HCT116 (cell line): ENCODE measurements at regions not wholly inside any gene's neighbourhood (a gene's known extent, or its start where the extent isn't known, plus 50 kb on each side); places are given as distances from the start of the nearest gene placed in this dataset.

Experiments
- ATAC-seq: fragments of 200-7000 bp; cut with Tn5 transposase; 2 replicates; pipeline ENCODE4 v1.9.1; 2020; ENCODE audit warnings: mild to moderate bottlenecking, moderate library complexity
- BruUV-seq: library from RNA; stranded (reverse); fragments of 400-500 nt; replicated peaks from 2 replicates; lab custom pipeline; 2021; lab: Mats Ljungman, UMichigan
- CTCF ChIA-PET: fragments of 300-600 bp; sonication (Branson Sonifier 250); formaldehyde crosslinking; loops from one replicate; lab custom pipeline; 2021; ENCODE audit warnings: antibody characterized with exemption; lab: Charles Lee
- POLR2A ChIA-PET: fragments of 300-600, 350-600 bp; sonication (Branson Sonifier 250); formaldehyde crosslinking; loops from one replicate; lab custom pipeline; 2021; ENCODE audit warnings: antibody characterized with exemption; lab: Charles Lee
- RAD21 ChIA-PET, 2 experiments: fragments of 300-600 bp; sonication (Branson Sonifier 250); formaldehyde crosslinking; loops; one replicate each; lab custom pipeline; 2023; ENCODE audit warnings: low total read pairs in 2 of 2; ENCODE audit not compliant: uncharacterized antibody in 2 of 2, unreplicated experiment in 2 of 2, low non-redundant PET in 1 of 2; lab: Charles Lee
- DNase-seq: peaks from one replicate; pipeline ENCODE4 v3.0.0-alpha.2; 2010; ENCODE audit warnings: low read depth, low spot score
- H2AFZ ChIP-seq: fragments of 200-600 bp; shearing (Covaris generic), sonication (generic); 2 replicates; pipeline ENCODE4 v1.6.1; 2017; ENCODE audit warnings: low read depth, mixed run types, mixed read lengths, antibody characterized with exemption, low read length; ENCODE audit not compliant: poor library complexity, severe bottlenecking
- H3K27ac ChIP-seq: 2 replicates; pipeline ENCODE4 v1.5.1; 2012; ENCODE audit warnings: low read depth, low read length
- H3K27me3 ChIP-seq: fragments of 200-600 bp; sonication (generic); 2 replicates; pipeline ENCODE4 v1.6.1; 2016; ENCODE audit warnings: mixed run types, low read length, mixed read lengths; ENCODE audit not compliant: insufficient read depth
- H3K36me3 ChIP-seq, 2 experiments: fragments of 200-500 bp in 1 of 2; fragments of 200-600 bp in 1 of 2; sonication (Bioruptor generic) in 1 of 2; sonication (generic) in 1 of 2; 2 replicates each; pipeline versions ENCODE4 v1.5.1 to v1.6.1; 2014 to 2016; ENCODE audit warnings: low read length in 2 of 2, inconsistent platforms in 1 of 2, mixed read lengths in 1 of 2, mixed run types in 1 of 2; ENCODE audit not compliant: insufficient read depth in 2 of 2, control insufficient read depth in 1 of 2
- H3K4me1 ChIP-seq, 2 experiments: fragments of 200-600 bp in 1 of 2; sonication (generic) in 1 of 2; 2 replicates each; pipeline versions ENCODE4 v1.5.1 to v1.6.1; 2012 to 2017; ENCODE audit warnings: low read length in 2 of 2, inconsistent platforms in 1 of 2, mild to moderate bottlenecking in 1 of 2, mixed read lengths in 1 of 2, mixed run types in 1 of 2, moderate library complexity in 1 of 2; ENCODE audit not compliant: insufficient read depth in 2 of 2, control insufficient read depth in 1 of 2
- H3K4me2 ChIP-seq: fragments of 200-600 bp; sonication (generic); 2 replicates; pipeline ENCODE4 v1.6.1; 2017; ENCODE audit warnings: mixed run types, low read length, mixed read lengths
- H3K4me3 ChIP-seq, 2 experiments: fragments of 200-600 bp in 1 of 2; sonication (generic) in 1 of 2; replicated peaks in 1 of 2; 2 replicates each; pipeline ENCODE4 v1.5.1; 2011 to 2016; ENCODE audit warnings: low read length in 2 of 2, control low read depth in 1 of 2, low read depth in 1 of 2, mild to moderate bottlenecking in 1 of 2, mixed read lengths in 1 of 2, mixed run types in 1 of 2
- H3K79me2 ChIP-seq: fragments of 200-600 bp; sonication (generic); 2 replicates; pipeline ENCODE4 v1.6.1; 2017; ENCODE audit warnings: mild to moderate bottlenecking, mixed run types, low read length, moderate library complexity, mixed read lengths; ENCODE audit not compliant: insufficient read depth
- H3K9ac ChIP-seq: fragments of 200-600 bp; sonication (generic); 2 replicates; pipeline ENCODE4 v1.6.1; 2016; ENCODE audit warnings: low read length, mixed read lengths
- H3K9me2 ChIP-seq: fragments of 200-600 bp; sonication (generic), shearing (Covaris generic); 2 replicates; pipeline ENCODE4 v1.6.1; 2017; ENCODE audit warnings: mixed run types, mild to moderate bottlenecking, moderate library complexity; ENCODE audit not compliant: insufficient read depth
- H3K9me3 ChIP-seq, 2 experiments: fragments of 200-500 bp in 1 of 2; fragments of 200-600 bp in 1 of 2; sonication (Bioruptor generic) in 1 of 2; sonication (generic) in 1 of 2; 2 replicates each; pipeline ENCODE4 v1.6.1; 2014 to 2017; ENCODE audit warnings: low read length in 2 of 2, mixed read lengths in 2 of 2, inconsistent platforms in 1 of 2, low read depth in 1 of 2, mild to moderate bottlenecking in 1 of 2, mixed run types in 1 of 2, moderate library complexity in 1 of 2; ENCODE audit not compliant: control insufficient read depth in 1 of 2, insufficient read depth in 1 of 2
- H4K20me1 ChIP-seq: fragments of 200-600 bp; sonication (generic), shearing (Covaris generic); 2 replicates; pipeline ENCODE4 v1.6.1; 2017; ENCODE audit warnings: mixed run types, mild to moderate bottlenecking, moderate library complexity; ENCODE audit not compliant: insufficient read depth
- CBX3 ChIP-seq: IDR thresholded peaks from 2 replicates; pipeline ENCODE4 v1.6.1; 2012; ENCODE audit warnings: low read depth
- CEBPB ChIP-seq: IDR thresholded peaks from 2 replicates; pipeline ENCODE4 v1.6.1; 2012; ENCODE audit warnings: low read depth
- EGR1 ChIP-seq: IDR thresholded peaks from 2 replicates; pipeline ENCODE4 v1.6.1; 2012; ENCODE audit warnings: low read depth
- EZH2 ChIP-seq: fragments of 200-600 bp; sonication (generic); IDR thresholded peaks from 2 replicates; pipeline ENCODE4 v1.6.1; 2017; ENCODE audit warnings: antibody characterized with exemption, mixed run types
- EZH2phosphoT487 ChIP-seq: fragments of 200-600 bp; IDR thresholded peaks from 2 replicates; pipeline ENCODE4 v1.6.1; 2018; ENCODE audit warnings: antibody characterized with exemption, borderline replicate concordance
- FOSL1 ChIP-seq: IDR thresholded peaks from 2 replicates; pipeline ENCODE4 v1.6.1; 2012; ENCODE audit warnings: low read depth
- JUND ChIP-seq: IDR thresholded peaks from 2 replicates; pipeline ENCODE4 v1.6.1; 2012
- RAD21 ChIP-seq: IDR thresholded peaks from 2 replicates; pipeline ENCODE4 v1.6.1; 2012; ENCODE audit warnings: low read depth, mild to moderate bottlenecking
- SIN3A ChIP-seq: IDR thresholded peaks from 2 replicates; pipeline ENCODE4 v1.6.1; 2012; ENCODE audit warnings: low read depth
- SP1 ChIP-seq: IDR thresholded peaks from 2 replicates; pipeline ENCODE4 v1.6.1; 2012; ENCODE audit warnings: low read depth
- SRF ChIP-seq: IDR thresholded peaks from 2 replicates; pipeline ENCODE4 v1.6.1; 2012; ENCODE audit warnings: low read depth
- TCF7L2 ChIP-seq: IDR thresholded peaks from 2 replicates; pipeline ENCODE4 v1.7.0; 2011; ENCODE audit warnings: borderline replicate concordance, inconsistent platforms; ENCODE audit not compliant: insufficient read depth, insufficient read length; ENCODE audit errors: extremely low read depth
- ZFX ChIP-seq: fragments of 450-650 bp; IDR thresholded peaks from 2 replicates; pipeline ENCODE4 v1.6.1; 2017
- ZNF274 ChIP-seq: fragments of 200-500 bp; sonication (Bioruptor generic); IDR thresholded peaks from 2 replicates; pipeline ENCODE4 v1.6.1; 2014; ENCODE audit warnings: mild to moderate bottlenecking, low read depth, low read length, inconsistent platforms
- intact Hi-C: fragments of 100-400 bp; cut with micrococcal nuclease; formaldehyde crosslinking; loops from 2 replicates; pipeline ENCODE4 v1.10.0; 2022
- TF ChIP-seq, protein P1 (sequence below), 3 experiments: fragments of 200-600 bp in 1 of 3; sonication (generic) in 1 of 3; IDR thresholded peaks in 2 of 3; conservative IDR thresholded peaks in 1 of 3; 2 replicates each; pipeline ENCODE4 v1.5.1; 2012 to 2017; ENCODE audit warnings: low read depth in 2 of 3, low read length in 2 of 3, antibody characterized with exemption in 1 of 3, borderline replicate concordance in 1 of 3, control low read depth in 1 of 3, mild to moderate bottlenecking in 1 of 3, mixed read lengths in 1 of 3, mixed run types in 1 of 3, moderate library complexity in 1 of 3; ENCODE audit not compliant: insufficient read depth in 1 of 3
- TF ChIP-seq, protein P2 (sequence below): IDR thresholded peaks from 2 replicates; pipeline ENCODE4 v1.6.1; 2012; ENCODE audit warnings: low read depth
- TF ChIP-seq, protein P3 (sequence below): IDR thresholded peaks from 2 replicates; pipeline ENCODE4 v1.6.1; 2012
- TF ChIP-seq, protein P4 (sequence below): IDR thresholded peaks from 2 replicates; pipeline ENCODE4 v1.6.1; 2012
- TF ChIP-seq, protein P5 (sequence below): IDR thresholded peaks from 2 replicates; pipeline ENCODE4 v1.6.1; 2011; ENCODE audit warnings: mild to moderate bottlenecking, low read length, moderate library complexity; ENCODE audit not compliant: insufficient replicate concordance; ENCODE audit errors: extremely low read depth

DNA sequence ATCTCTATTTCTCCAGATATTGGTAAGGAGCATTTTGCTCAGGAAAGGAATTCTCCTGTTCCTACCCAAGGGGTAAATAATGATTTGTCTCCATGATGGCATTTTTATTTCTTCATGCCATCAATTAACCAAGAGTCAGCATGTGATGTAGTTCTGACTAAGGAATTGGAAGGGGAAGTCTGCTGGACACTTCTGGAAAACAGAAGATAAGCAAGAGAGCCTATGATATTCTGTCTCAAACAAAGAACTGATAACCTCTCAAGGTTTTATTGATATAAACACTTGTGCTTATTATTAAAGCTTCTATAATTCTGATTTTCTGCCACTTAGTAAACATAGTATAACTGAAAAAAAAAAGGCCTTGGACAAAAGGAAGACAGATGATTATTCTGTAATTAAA is 673.0 kb upstream of the CHORDC1 start:
- Histone ChIP-seq H3K27me3 (no peaks in the 10 kb centered on the region), H2AFZ (no peak overlapping the region), H3K9me2 (no peaks in the 10 kb centered on the region), H4K20me1 (no peaks in the 10 kb centered on the region), H3K36me3 (no peaks in the 10 kb centered on the region), H3K79me2 (no peaks in the 10 kb centered on the region), H3K9me3 (peaks cover 0 to 10% of the 10 kb centered on the region in 2 experiments; a peak in 1 of 4 replicates), H3K27ac (no peak overlapping the region), H3K4me1 (no peaks in the 10 kb centered on the region), H3K9ac (no peak overlapping the region), H3K4me2 (no peak overlapping the region), H3K4me3 (no peak overlapping the region)
- no TSS peak for BruUV-seq
- intact Hi-C loops: no loop called here
- DNase-seq (no peak), ATAC-seq (no peak)
- ChIA-PET POLR2A (no interaction called here), CTCF (no interaction called here), RAD21 (no interaction called here)
- TF ChIP-seq JUND (no peak), EZH2 (no peak), RAD21 (no peak), EZH2phosphoT487 (no peak), CEBPB (no peak), SIN3A (no peak), CBX3 (no peak), SP1 (no peak), ZNF274 (no peak), EGR1 (no peak), TCF7L2 (no peak), FOSL1 (no peak), SRF (no peak), ZFX (no peak)
- TF ChIP-seq, protein P1, sequence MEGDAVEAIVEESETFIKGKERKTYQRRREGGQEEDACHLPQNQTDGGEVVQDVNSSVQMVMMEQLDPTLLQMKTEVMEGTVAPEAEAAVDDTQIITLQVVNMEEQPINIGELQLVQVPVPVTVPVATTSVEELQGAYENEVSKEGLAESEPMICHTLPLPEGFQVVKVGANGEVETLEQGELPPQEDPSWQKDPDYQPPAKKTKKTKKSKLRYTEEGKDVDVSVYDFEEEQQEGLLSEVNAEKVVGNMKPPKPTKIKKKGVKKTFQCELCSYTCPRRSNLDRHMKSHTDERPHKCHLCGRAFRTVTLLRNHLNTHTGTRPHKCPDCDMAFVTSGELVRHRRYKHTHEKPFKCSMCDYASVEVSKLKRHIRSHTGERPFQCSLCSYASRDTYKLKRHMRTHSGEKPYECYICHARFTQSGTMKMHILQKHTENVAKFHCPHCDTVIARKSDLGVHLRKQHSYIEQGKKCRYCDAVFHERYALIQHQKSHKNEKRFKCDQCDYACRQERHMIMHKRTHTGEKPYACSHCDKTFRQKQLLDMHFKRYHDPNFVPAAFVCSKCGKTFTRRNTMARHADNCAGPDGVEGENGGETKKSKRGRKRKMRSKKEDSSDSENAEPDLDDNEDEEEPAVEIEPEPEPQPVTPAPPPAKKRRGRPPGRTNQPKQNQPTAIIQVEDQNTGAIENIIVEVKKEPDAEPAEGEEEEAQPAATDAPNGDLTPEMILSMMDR (IDR thresholded peaks at IDR 0.05 in 2 of 3, conservative IDR thresholded peaks at IDR 0.05 in 1 of 3; ENCODE audit: borderline replicate concordance in 1 of 3, insufficient read depth in 1 of 3, low read depth in 2 of 3, low read length in 2 of 3): no peak
- TF ChIP-seq, protein P2, sequence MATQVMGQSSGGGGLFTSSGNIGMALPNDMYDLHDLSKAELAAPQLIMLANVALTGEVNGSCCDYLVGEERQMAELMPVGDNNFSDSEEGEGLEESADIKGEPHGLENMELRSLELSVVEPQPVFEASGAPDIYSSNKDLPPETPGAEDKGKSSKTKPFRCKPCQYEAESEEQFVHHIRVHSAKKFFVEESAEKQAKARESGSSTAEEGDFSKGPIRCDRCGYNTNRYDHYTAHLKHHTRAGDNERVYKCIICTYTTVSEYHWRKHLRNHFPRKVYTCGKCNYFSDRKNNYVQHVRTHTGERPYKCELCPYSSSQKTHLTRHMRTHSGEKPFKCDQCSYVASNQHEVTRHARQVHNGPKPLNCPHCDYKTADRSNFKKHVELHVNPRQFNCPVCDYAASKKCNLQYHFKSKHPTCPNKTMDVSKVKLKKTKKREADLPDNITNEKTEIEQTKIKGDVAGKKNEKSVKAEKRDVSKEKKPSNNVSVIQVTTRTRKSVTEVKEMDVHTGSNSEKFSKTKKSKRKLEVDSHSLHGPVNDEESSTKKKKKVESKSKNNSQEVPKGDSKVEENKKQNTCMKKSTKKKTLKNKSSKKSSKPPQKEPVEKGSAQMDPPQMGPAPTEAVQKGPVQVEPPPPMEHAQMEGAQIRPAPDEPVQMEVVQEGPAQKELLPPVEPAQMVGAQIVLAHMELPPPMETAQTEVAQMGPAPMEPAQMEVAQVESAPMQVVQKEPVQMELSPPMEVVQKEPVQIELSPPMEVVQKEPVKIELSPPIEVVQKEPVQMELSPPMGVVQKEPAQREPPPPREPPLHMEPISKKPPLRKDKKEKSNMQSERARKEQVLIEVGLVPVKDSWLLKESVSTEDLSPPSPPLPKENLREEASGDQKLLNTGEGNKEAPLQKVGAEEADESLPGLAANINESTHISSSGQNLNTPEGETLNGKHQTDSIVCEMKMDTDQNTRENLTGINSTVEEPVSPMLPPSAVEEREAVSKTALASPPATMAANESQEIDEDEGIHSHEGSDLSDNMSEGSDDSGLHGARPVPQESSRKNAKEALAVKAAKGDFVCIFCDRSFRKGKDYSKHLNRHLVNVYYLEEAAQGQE: no peak
- TF ChIP-seq, protein P3, sequence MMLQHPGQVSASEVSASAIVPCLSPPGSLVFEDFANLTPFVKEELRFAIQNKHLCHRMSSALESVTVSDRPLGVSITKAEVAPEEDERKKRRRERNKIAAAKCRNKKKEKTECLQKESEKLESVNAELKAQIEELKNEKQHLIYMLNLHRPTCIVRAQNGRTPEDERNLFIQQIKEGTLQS: no peak
- TF ChIP-seq, protein P4, sequence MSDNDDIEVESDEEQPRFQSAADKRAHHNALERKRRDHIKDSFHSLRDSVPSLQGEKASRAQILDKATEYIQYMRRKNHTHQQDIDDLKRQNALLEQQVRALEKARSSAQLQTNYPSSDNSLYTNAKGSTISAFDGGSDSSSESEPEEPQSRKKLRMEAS: no peak
- TF ChIP-seq, protein P5, sequence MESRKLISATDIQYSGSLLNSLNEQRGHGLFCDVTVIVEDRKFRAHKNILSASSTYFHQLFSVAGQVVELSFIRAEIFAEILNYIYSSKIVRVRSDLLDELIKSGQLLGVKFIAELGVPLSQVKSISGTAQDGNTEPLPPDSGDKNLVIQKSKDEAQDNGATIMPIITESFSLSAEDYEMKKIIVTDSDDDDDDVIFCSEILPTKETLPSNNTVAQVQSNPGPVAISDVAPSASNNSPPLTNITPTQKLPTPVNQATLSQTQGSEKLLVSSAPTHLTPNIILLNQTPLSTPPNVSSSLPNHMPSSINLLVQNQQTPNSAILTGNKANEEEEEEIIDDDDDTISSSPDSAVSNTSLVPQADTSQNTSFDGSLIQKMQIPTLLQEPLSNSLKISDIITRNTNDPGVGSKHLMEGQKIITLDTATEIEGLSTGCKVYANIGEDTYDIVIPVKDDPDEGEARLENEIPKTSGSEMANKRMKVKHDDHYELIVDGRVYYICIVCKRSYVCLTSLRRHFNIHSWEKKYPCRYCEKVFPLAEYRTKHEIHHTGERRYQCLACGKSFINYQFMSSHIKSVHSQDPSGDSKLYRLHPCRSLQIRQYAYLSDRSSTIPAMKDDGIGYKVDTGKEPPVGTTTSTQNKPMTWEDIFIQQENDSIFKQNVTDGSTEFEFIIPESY: no peak
